ENCODE measurements at regions not wholly inside any gene's neighbourhood (a gene's known extent, or its start where the extent isn't known, plus 50 kb on each side); places are given as distances from the start of the nearest gene placed in this dataset.

- H3K4me3 ChIP-seq (ENCODE audit: low read depth, poor library complexity, severe bottlenecking): no peak overlapping the region
- intact Hi-C loops (cut with DNase I; ENCODE audit: low total_unique reads): no loop called here
- TF ChIP-seq POLR2A (IDR thresholded peaks at IDR 0.05) (no peak), CTCF (IDR thresholded peaks at IDR 0.05) (no peak)
- WGBS, 2 donors: 68 to 71% methylated on average over 1 of the region's 1 CpG
- DNase-seq (ENCODE audit: low spot score in 2 of 2): no peak
These were observed 679.7 kb downstream of the FAT4 start for GRCh38 chr4:125994430-125994829.

DNA sequence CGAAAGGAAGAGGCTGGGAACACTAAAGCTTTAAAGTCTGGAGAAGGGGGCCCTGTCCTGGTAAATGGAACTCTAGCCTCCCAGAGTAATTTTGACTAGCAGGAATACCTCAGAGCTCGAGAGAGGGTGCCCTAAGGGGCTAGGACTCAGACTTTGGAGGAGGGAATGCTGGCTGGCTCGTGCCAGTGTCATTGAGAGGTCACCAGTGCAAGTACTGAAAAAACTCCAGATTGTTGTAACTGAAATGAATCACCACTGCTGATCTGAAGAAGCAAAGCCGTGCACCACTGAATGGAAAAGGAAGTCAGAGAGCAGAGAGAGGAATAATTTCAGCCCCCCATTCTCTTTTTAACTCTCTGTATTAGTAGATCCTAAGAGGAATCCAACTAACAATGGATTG lies 690.2 kb downstream of the FAT4 start:
- TF ChIP-seq POLR2A (IDR thresholded peaks at IDR 0.05) (no peak), CTCF (IDR thresholded peaks at IDR 0.05) (no peak)
- no peak for DNase-seq (ENCODE audit: low spot score in 2 of 2)
- intact Hi-C loops (cut with DNase I; ENCODE audit: low total_unique reads): loop anchor here (2.0 kb wide), 1 partner anchor 18 kb away; no protein-coding TSS in a partner anchor
- 52 to 56% methylated on average over 4 of the region's 4 CpGs for WGBS, 2 donors
- H3K4me3 ChIP-seq (ENCODE audit: low read depth, poor library complexity, severe bottlenecking): no peak overlapping the region

DNA sequence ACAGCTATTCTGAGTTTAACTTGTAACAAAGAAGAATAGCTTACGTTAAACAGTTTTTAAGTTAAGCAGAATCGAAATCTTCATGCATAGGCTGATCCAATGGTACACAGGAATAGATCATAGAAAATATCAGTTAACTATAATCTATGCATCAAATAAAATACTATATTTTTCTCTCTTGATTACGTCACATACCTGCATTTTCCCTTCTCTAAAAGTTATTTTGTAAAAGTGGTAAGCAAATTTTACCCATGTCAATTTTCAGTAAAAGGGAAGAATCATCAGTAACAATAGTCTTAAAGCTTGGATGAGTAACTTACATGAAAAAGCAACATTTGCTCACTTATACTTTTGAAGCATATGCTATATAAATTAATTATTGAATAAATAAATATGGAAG lies 692.4 kb downstream of the FAT4 start:
- TF ChIP-seq CTCF (IDR thresholded peaks at IDR 0.05) (no peak), POLR2A (IDR thresholded peaks at IDR 0.05) (no peak)
- 57 to 76% methylated on average over 3 of the region's 3 CpGs for WGBS, 2 donors
- H3K4me3 ChIP-seq (ENCODE audit: low read depth, poor library complexity, severe bottlenecking): no peak overlapping the region
- no peak for DNase-seq (ENCODE audit: low spot score in 2 of 2)
- intact Hi-C loops (cut with DNase I; ENCODE audit: low total_unique reads): no loop called here

- TF ChIP-seq POLR2A (IDR thresholded peaks at IDR 0.05): no peak
- no peak for TF ChIP-seq CTCF (IDR thresholded peaks at IDR 0.05)
- intact Hi-C loops (cut with DNase I; ENCODE audit: low total_unique reads): no loop called here
- DNase-seq (ENCODE audit: low spot score in 2 of 2): no peak
- WGBS, 2 donors: 85 to 89% methylated on average over 3 of the region's 3 CpGs
- H3K4me3 ChIP-seq (ENCODE audit: low read depth, poor library complexity, severe bottlenecking): no peak overlapping the region
These were observed 698.0 kb downstream of the FAT4 start for GRCh38 chr4:126012691-126013290.

DNA sequence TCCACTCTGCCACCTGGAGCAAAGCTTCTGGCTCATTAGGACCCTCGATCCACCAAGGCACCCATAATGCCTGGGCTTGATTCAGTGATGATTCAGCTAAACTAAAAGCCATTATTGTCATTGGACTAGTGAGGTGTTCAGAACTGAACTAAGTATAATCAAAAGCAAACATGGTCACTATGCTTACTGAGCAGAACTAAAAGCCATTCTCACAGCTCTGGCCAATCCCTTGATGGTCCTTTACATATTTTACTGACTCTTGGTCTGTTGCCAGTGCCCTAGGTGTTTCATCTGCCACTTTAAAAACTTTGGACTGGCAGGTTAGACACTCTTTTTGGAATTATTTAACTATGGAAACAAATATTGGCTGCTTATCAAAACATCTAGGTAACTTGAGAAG lies 703.5 kb downstream of the FAT4 start:
- H3K4me3 ChIP-seq (ENCODE audit: low read depth, poor library complexity, severe bottlenecking): no peak overlapping the region
- intact Hi-C loops (cut with DNase I; ENCODE audit: low total_unique reads): no loop called here
- TF ChIP-seq POLR2A (IDR thresholded peaks at IDR 0.05) (no peak), CTCF (IDR thresholded peaks at IDR 0.05) (no peak)
- 45 to 67% methylated on average over 1 of the region's 1 CpG for WGBS, 2 donors
- no peak for DNase-seq (ENCODE audit: low spot score in 2 of 2)

DNA sequence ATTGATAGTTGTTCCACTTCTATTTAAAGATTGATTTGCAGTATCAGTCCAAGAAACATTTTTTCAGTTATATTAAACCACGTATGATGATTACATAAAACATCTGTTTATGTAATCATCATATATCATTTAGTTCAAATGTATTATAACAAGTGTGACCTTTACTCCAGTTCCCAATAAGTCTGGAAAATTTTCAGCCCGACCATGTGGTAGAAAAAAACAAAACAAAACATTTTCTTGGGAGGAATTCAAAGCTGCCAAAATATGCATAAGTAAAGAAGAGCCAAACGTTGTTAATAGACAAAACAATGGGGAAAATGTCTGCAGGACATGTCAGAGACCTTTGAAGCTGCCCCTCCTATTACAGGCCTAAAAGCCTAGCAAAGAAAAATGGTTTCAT lies 709.1 kb downstream of the FAT4 start:
- TF ChIP-seq POLR2A (IDR thresholded peaks at IDR 0.05) (no peak), CTCF (IDR thresholded peaks at IDR 0.05) (no peak)
- intact Hi-C loops (cut with DNase I; ENCODE audit: low total_unique reads): no loop called here
- no peak overlapping the region for H3K4me3 ChIP-seq (ENCODE audit: low read depth, poor library complexity, severe bottlenecking)
- no peak for DNase-seq (ENCODE audit: low spot score in 2 of 2)
- 19 to 20% methylated on average over 3 of the region's 3 CpGs for WGBS, 2 donors

Data from lower leg skin (tissue), 4 donors.